ENCODE measurements at regions not wholly inside any gene's neighbourhood (a gene's known extent, or its start where the extent isn't known, plus 50 kb on each side); places are given as distances from the start of the nearest gene placed in this dataset.

DNA sequence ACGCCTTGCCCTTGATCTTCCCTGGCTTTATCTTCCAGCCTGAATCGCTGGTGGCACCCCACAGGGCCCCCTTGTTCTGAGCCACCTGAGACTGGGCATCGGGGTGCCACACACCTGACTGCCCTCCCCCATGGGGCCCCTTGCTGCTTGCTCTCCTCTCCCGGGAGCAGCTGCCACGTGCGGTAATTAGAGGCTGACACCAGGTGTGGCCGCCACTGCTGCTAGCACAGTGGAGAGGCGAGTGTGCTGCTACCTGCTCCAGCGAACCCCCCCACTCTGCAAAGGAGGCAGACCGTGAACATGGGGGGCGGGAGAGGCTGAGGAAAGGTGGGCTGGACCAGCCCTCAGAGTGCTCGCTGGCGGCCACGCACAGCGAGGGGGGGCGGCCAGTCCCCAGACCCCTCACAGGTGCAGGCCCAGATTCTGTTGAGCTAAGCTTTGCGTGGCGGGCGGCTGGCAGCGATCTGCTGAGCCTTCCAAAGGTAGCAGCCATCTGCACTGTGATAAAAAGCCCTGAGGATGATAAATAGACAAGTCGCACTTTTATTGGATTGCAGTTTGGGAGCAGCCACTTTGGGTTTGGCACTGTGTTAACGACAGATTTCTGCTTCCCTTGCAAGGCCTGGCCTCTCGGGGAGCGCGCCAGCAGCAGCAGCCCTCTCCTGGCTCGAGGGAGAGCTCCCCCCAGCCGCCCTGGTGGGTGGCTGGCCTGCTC is 167.9 kb upstream of the GSE1 start:
- DNase-seq (ENCODE audit: extremely low read depth, insufficient read length), result no peak
- Histone ChIP-seq H3K27me3 (replicated peaks; ENCODE audit: control insufficient read depth, insufficient read depth, low read length) (no peaks in the 10 kb centered on the region; the same call in none of the 2 replicates), H3K4me3 (replicated peaks; ENCODE audit: low read depth, low read length) (no peak overlapping the region), H3K36me3 (ENCODE audit: control insufficient read depth, insufficient read depth, low read length) (no peaks in the 10 kb centered on the region)
- TF ChIP-seq, protein P1, sequence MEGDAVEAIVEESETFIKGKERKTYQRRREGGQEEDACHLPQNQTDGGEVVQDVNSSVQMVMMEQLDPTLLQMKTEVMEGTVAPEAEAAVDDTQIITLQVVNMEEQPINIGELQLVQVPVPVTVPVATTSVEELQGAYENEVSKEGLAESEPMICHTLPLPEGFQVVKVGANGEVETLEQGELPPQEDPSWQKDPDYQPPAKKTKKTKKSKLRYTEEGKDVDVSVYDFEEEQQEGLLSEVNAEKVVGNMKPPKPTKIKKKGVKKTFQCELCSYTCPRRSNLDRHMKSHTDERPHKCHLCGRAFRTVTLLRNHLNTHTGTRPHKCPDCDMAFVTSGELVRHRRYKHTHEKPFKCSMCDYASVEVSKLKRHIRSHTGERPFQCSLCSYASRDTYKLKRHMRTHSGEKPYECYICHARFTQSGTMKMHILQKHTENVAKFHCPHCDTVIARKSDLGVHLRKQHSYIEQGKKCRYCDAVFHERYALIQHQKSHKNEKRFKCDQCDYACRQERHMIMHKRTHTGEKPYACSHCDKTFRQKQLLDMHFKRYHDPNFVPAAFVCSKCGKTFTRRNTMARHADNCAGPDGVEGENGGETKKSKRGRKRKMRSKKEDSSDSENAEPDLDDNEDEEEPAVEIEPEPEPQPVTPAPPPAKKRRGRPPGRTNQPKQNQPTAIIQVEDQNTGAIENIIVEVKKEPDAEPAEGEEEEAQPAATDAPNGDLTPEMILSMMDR (IDR thresholded peaks at IDR 0.05; ENCODE audit: insufficient read depth, low read length, poor library complexity, severe bottlenecking), result no peak

DNA sequence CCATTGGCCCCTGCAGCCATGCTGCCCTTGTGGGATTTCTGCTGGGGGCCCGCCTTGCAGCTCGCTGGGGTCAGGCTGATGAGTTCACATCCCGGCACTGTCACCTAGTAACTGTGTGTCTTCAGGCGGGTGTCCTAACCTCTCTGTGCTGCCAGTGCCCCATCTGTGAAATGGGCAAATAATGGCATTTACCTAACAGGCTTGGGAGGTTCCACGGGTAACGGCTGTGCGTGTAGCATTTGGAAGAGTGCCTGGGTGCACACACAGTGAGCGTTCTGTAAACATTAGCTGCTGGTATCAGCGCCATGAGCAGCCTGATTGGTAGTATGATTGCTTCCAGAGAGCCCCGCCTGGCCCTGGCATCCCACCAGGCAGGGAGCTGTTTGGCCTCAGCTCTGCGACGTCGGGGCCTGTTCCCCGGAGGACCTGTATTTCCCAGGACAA is 167.3 kb upstream of the GSE1 start:
- no peaks in the 10 kb centered on the region for H3K36me3 ChIP-seq (ENCODE audit: control insufficient read depth, insufficient read depth, low read length)
- no peaks in the 10 kb centered on the region; the same call in none of the 2 replicates for H3K27me3 ChIP-seq (replicated peaks; ENCODE audit: control insufficient read depth, insufficient read depth, low read length)
- TF ChIP-seq, protein P1 (IDR thresholded peaks at IDR 0.05; ENCODE audit: insufficient read depth, low read length, poor library complexity, severe bottlenecking), result no peak
- DNase-seq (ENCODE audit: extremely low read depth, insufficient read length), result no peak
- no peak overlapping the region for H3K4me3 ChIP-seq (replicated peaks; ENCODE audit: low read depth, low read length)

DNA sequence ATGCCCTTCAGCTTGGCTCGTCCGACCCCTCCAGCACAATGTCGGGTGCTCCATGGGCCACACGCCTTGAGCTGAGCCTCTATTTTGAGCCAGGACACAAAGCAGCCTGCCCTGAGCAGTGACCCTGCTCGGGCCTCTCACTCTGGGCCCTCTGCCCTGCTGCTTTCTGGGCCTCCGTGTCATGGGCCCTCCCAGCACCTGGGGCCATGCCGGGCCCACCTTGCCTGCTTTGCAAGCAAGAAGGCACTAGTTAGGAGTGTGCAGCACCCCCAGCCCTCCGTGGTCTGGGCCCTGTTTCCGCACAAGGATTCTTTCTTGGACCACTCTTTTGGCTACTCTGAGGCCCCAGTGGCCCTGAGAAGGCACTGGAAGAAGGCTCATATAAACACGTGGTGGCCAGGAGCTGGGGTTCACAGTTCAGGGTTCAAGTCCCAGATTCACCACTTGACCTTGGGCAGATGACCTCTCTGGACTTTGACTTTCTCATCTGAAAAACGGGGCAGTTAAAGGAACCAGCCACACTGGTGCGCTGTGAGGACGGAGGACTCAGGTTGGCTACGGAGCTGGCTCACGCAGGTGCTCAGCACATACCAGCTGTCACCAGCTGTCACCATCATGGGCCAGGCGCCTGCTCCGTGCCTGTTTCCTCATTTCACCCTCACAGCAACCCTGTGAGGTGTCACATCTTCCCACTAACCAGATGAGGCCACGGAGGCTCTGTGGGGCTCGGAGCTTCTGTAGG is 166.0 kb upstream of the GSE1 start:
- no peaks in the 10 kb centered on the region; the same call in none of the 2 replicates for H3K27me3 ChIP-seq (replicated peaks; ENCODE audit: control insufficient read depth, insufficient read depth, low read length)
- DNase-seq (ENCODE audit: extremely low read depth, insufficient read length), result peak; percentile 50
- TF ChIP-seq, protein P1 (IDR thresholded peaks at IDR 0.05; ENCODE audit: insufficient read depth, low read length, poor library complexity, severe bottlenecking), result no peak
- no peaks in the 10 kb centered on the region for H3K36me3 ChIP-seq (ENCODE audit: control insufficient read depth, insufficient read depth, low read length)
- no peak overlapping the region for H3K4me3 ChIP-seq (replicated peaks; ENCODE audit: low read depth, low read length)

DNA sequence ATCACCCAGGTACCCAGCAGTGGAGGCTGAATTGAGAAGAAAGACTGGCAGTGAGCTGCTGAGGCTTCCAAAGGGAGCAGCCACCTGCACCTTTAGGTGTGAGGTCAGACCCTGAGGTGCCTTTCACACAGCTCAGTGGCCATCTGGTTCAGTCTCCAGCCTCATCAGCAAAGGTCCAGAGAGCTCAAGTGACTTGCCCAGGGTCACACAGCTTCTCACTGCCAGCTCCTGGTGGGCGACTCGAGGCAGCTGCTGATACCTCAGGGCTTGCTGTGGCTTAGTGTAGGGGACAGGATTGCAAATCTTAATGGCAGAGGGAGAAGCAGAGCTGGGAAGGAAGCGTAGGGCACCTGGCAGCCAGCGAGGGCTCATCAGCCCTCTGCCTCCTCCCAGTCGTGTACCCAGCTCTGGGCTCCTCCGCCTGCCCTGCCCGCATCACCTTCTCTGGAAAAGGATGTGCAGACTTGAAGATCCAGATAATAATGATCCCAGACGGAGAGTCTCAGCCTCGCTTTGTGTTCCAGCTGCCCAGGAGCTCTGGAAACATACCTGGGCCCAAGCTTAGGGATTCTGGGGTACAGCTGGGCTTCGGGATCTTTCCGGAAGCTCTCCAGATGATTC is 165.3 kb upstream of the GSE1 start:
- Histone ChIP-seq H3K4me3 (replicated peaks; ENCODE audit: low read depth, low read length) (no peak overlapping the region), H3K27me3 (replicated peaks; ENCODE audit: control insufficient read depth, insufficient read depth, low read length) (no peaks in the 10 kb centered on the region; the same call in none of the 2 replicates), H3K36me3 (ENCODE audit: control insufficient read depth, insufficient read depth, low read length) (no peaks in the 10 kb centered on the region)
- DNase-seq (ENCODE audit: extremely low read depth, insufficient read length), result no peak
- TF ChIP-seq, protein P1 (IDR thresholded peaks at IDR 0.05; ENCODE audit: insufficient read depth, low read length, poor library complexity, severe bottlenecking), result no peak

DNA sequence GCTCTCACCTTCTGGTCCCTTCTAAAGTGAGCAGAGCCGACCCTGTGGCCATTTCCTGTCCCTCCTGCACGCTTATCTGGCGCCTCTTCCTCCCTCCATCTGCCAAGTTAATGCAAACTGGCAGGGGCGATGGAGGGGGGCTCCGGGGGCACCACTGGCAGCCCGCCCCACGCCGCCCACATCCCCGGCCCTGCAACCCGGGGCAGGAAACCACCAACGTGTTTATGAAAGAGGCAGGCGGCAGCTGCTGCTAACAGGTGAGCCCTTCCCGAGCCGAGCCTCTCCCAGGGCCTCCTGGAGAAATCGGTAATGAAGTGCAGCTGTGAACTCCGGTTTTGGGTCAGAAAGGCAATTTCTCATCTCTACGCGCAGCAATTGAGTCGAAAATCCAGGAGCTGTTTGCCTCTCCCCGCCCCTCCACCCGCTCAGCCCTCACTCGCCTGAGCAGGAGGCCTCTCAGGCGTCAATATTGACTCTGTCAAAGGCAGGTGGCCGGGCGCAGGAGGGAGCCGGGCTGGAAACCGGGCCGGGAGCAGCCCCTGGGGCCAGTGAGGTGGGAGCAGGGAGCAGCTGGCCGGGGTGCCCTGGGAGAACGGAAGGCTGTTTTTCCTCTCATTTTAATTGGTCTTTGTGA is 164.4 kb upstream of the GSE1 start:
- Histone ChIP-seq H3K4me3 (replicated peaks; ENCODE audit: low read depth, low read length) (no peak overlapping the region), H3K27me3 (replicated peaks; ENCODE audit: control insufficient read depth, insufficient read depth, low read length) (no peaks in the 10 kb centered on the region; the same call in none of the 2 replicates), H3K36me3 (ENCODE audit: control insufficient read depth, insufficient read depth, low read length) (no peaks in the 10 kb centered on the region)
- TF ChIP-seq, protein P1 (IDR thresholded peaks at IDR 0.05; ENCODE audit: insufficient read depth, low read length, poor library complexity, severe bottlenecking), result no peak
- DNase-seq (ENCODE audit: extremely low read depth, insufficient read length), result peak; percentile 37
